WTC11 (cell line): ENCODE measurements at regions not wholly inside any gene's neighbourhood (a gene's known extent, or its start where the extent isn't known, plus 50 kb on each side); places are given as distances from the start of the nearest gene placed in this dataset.

Experiments used
- ATAC-seq: fragments of 200-7000 bp; cut with Tn5 transposase; 2 replicates; pipeline ENCODE4 v1.10.0; 2021; ENCODE audit warnings: mild to moderate bottlenecking, moderate library complexity
- CTCF ChIA-PET: fragments of 300-600 bp; sonication (Branson Sonifier 250); formaldehyde crosslinking; loops from one replicate; lab custom pipeline; 2021; ENCODE audit warnings: antibody characterized with exemption; lab: Charles Lee
- POLR2A ChIA-PET: fragments of 350-600 bp; sonication (Branson Sonifier 250); formaldehyde crosslinking; loops from one replicate; lab custom pipeline; 2021; ENCODE audit warnings: antibody characterized with exemption; lab: Charles Lee
- DNase-seq: peaks from one replicate; pipeline ENCODE4 v3.0.0; 2021; ENCODE audit warnings: low spot score
- H3K27ac Mint-ChIP-seq: 2 replicates; pipeline ENCODE4 v1.8.0; 2021; ENCODE audit warnings: mixed read lengths
- H3K27me3 Mint-ChIP-seq: 2 replicates; pipeline ENCODE4 v1.8.0; 2021; ENCODE audit warnings: low read depth, mild to moderate bottlenecking, moderate library complexity, mixed read lengths
- H3K36me3 Mint-ChIP-seq: 2 replicates; pipeline ENCODE4 v1.8.0; 2021; ENCODE audit warnings: mixed read lengths
- H3K4me1 Mint-ChIP-seq: 2 replicates; pipeline ENCODE4 v1.8.0; 2022; ENCODE audit warnings: mixed read lengths
- H3K4me3 Mint-ChIP-seq: 2 replicates; pipeline ENCODE4 v1.8.0; 2021; ENCODE audit warnings: mild to moderate bottlenecking, moderate library complexity, mixed read lengths
- H3K9me3 Mint-ChIP-seq: 2 replicates; pipeline ENCODE4 v1.8.0; 2021; ENCODE audit warnings: mixed read lengths
- AFF4 ChIP-seq: sonication (generic); formaldehyde crosslinking; IDR thresholded peaks from 2 replicates; pipeline ENCODE4 v1.8.1; 2023; ENCODE audit warnings: mild to moderate bottlenecking, missing genetic modification reagents, borderline replicate concordance
- ARID4B ChIP-seq: sonication (generic); formaldehyde crosslinking; IDR thresholded peaks from 2 replicates; pipeline ENCODE4 v1.8.0; 2023; ENCODE audit warnings: missing genetic modification reagents, mild to moderate bottlenecking, borderline replicate concordance
- ELF4 ChIP-seq: sonication (generic); formaldehyde crosslinking; IDR thresholded peaks from 2 replicates; pipeline ENCODE4 v1.8.1; 2022; ENCODE audit warnings: low read depth, mild to moderate bottlenecking, moderate library complexity, missing genetic modification reagents
- EMX1 ChIP-seq: fragments of 250-450 bp; sonication (Bioruptor Pico); IDR thresholded peaks from 2 replicates; pipeline ENCODE4 v1.8.0; 2021; ENCODE audit warnings: mild to moderate bottlenecking
- ESRRA ChIP-seq: sonication (generic); formaldehyde crosslinking; IDR thresholded peaks from 2 replicates; pipeline ENCODE4 v1.8.1; 2022; ENCODE audit warnings: mild to moderate bottlenecking, missing genetic modification reagents, borderline replicate concordance
- FOXJ3 ChIP-seq: sonication (generic); formaldehyde crosslinking; IDR thresholded peaks from 2 replicates; pipeline ENCODE4 v1.9.0; 2021; ENCODE audit warnings: missing genetic modification reagents, mild to moderate bottlenecking, borderline replicate concordance
- NR1H2 ChIP-seq: sonication (generic); formaldehyde crosslinking; IDR thresholded peaks from 2 replicates; pipeline ENCODE4 v1.9.0; 2021; ENCODE audit warnings: mild to moderate bottlenecking, moderate library complexity, missing genetic modification reagents
- NR2C2 ChIP-seq: sonication (generic); formaldehyde crosslinking; IDR thresholded peaks from 2 replicates; pipeline ENCODE4 v1.8.0; 2022; ENCODE audit warnings: mild to moderate bottlenecking, missing genetic modification reagents
- PRDM15 ChIP-seq: sonication (generic); formaldehyde crosslinking; IDR thresholded peaks from 2 replicates; pipeline ENCODE4 v1.8.0; 2022; ENCODE audit warnings: missing genetic modification reagents
- SMAD3 ChIP-seq: sonication (generic); formaldehyde crosslinking; IDR thresholded peaks from 2 replicates; pipeline ENCODE4 v1.8.0; 2022; ENCODE audit warnings: missing genetic modification reagents, mild to moderate bottlenecking, borderline replicate concordance
- SMAD4 ChIP-seq: sonication (generic); formaldehyde crosslinking; IDR thresholded peaks from 2 replicates; pipeline ENCODE4 v1.8.0; 2022; ENCODE audit warnings: mild to moderate bottlenecking, missing genetic modification reagents
- USF1 ChIP-seq: sonication (generic); formaldehyde crosslinking; IDR thresholded peaks from 2 replicates; pipeline ENCODE4 v1.8.0; 2022; ENCODE audit warnings: mild to moderate bottlenecking, missing genetic modification reagents
- USF2 ChIP-seq: sonication (generic); formaldehyde crosslinking; IDR thresholded peaks from 2 replicates; pipeline ENCODE4 v1.8.1; 2023; ENCODE audit warnings: mild to moderate bottlenecking, missing genetic modification reagents, moderate library complexity
- ZNF281 ChIP-seq: sonication (generic); formaldehyde crosslinking; IDR thresholded peaks from 2 replicates; pipeline ENCODE4 v1.8.0; 2023; ENCODE audit warnings: mild to moderate bottlenecking, missing genetic modification reagents
- ZNF423 ChIP-seq: fragments of 250-450 bp; sonication (Bioruptor Pico); IDR thresholded peaks from 2 replicates; pipeline ENCODE4 v2.1.2; 2022; ENCODE audit warnings: mild to moderate bottlenecking, moderate library complexity
- ZSCAN18 ChIP-seq: fragments of 250-450 bp; sonication (Bioruptor Pico); IDR thresholded peaks from 2 replicates; pipeline ENCODE4 v2.1.2; 2022; ENCODE audit warnings: mild to moderate bottlenecking, moderate library complexity

GRCh38 chr4:57658188-57658587 lies 548.0 kb upstream of the IGFBP7 start (continued):
- no peak for TF ChIP-seq AFF4 (CRISPR knock-in tag)
- no peak for TF ChIP-seq USF1 (CRISPR knock-in tag)
- TF ChIP-seq EMX1 (CRISPR knock-in tag) = no peak

- no peak for DNase-seq
- ATAC-seq = no peak
- Mint-ChIP-seq H3K36me3 (no peaks in the 10 kb centered on the region), H3K27me3 (no peaks in the 10 kb centered on the region), H3K4me1 (no peaks in the 10 kb centered on the region), H3K4me3 (no peak overlapping the region), H3K27ac (no peak overlapping the region), H3K9me3 (no peaks in the 10 kb centered on the region)
- TF ChIP-seq SMAD3 (CRISPR knock-in tag) (no peak), NR2C2 (CRISPR knock-in tag) (no peak), PRDM15 (no peak), ZNF423 (no peak), FOXJ3 (CRISPR knock-in tag) (no peak), SMAD4 (CRISPR knock-in tag) (no peak), ZNF281 (CRISPR knock-in tag) (no peak)
- ChIA-PET POLR2A (no interaction called here), CTCF (no interaction called here)
Measured at GRCh38 chr4:57655342-57655741, 545.2 kb upstream of the IGFBP7 start.

GRCh38 chr4:57652779-57653178 lies 542.6 kb upstream of the IGFBP7 start:
- Mint-ChIP-seq H3K9me3 (no peaks in the 10 kb centered on the region), H3K36me3 (no peaks in the 10 kb centered on the region), H3K27ac (no peak overlapping the region), H3K27me3 (no peaks in the 10 kb centered on the region), H3K4me3 (no peak overlapping the region), H3K4me1 (no peaks in the 10 kb centered on the region)
- DNase-seq = no peak
- CTCF ChIA-PET = no interaction called here
- POLR2A ChIA-PET = no interaction called here
- ATAC-seq = no peak
- TF ChIP-seq ESRRA (CRISPR knock-in tag) = no peak
- no peak for TF ChIP-seq ARID4B (CRISPR knock-in tag)
- no peak for TF ChIP-seq ZSCAN18
- TF ChIP-seq NR1H2 (CRISPR knock-in tag) = no peak
- no peak for TF ChIP-seq USF2
- no peak for TF ChIP-seq ELF4 (CRISPR knock-in tag)
